HG03045 (cell line): ENCODE measurements at regions not wholly inside any gene's neighbourhood (a gene's known extent, or its start where the extent isn't known, plus 50 kb on each side); places are given as distances from the start of the nearest gene placed in this dataset.
"Not testable (repeated sequence)": the region's sequence is repeated elsewhere in the genome, so short reads cannot be mapped to it uniquely, and the experiment has no call there.

ENCODE experiments used
- ATAC-seq: cut with Tn5 transposase; IDR thresholded peaks from one replicate; pipeline ENCODE4 v1.9.1; 2021; ENCODE audit warnings: mild to moderate bottlenecking, moderate library complexity; ENCODE audit not compliant: unreplicated experiment

- no peak for ATAC-seq
Observed at GRCh38 chrX:1060562-1060960, 151.9 kb downstream of the CRLF2 start.

DNA sequence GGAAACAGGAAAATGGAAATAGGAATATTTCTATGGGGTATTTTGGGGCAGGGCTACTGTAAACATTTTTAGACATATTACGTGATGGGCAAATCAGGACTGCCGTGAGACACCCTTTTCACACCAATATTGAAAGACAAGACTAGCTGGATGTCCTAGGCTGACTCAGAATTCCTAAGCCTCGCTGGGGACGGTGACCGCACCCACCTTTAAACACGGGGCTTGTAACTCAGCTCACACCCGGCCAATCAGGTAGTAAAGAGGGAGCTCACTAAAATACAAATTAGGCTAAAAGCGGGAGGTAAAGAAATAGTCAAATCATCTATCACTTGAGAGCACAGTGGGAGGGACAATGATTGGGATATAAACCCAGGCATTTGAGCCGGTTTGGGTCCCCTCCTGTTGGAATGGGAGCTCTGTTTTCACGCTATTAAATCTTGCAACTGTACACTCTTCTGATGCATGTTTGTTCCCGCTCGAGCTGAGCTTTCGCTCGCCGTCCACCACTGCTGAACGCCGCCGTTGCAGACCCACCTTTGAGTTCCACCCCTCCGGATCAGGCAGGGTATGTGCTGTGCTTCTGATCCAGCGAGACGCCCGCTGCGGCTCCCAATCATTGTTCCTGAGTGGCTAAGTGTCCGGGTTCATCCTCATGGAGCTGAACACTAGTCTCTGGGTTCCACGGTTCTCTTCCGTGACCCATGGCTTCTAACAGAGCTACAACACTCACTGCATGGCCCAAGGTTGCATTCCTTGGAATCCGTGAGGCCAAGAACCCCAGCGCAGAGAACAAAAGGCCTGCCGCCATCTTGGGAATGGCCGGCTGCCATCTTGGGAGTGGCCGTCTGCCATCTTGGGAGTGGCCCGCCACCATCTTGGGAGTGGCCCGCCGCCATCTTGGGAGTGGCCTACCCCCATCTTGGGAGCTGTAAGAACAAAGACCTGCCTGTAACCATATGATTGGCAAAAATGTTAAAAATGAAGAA, 152.6 kb downstream of the CRLF2 start:
- ATAC-seq = no peak

DNA sequence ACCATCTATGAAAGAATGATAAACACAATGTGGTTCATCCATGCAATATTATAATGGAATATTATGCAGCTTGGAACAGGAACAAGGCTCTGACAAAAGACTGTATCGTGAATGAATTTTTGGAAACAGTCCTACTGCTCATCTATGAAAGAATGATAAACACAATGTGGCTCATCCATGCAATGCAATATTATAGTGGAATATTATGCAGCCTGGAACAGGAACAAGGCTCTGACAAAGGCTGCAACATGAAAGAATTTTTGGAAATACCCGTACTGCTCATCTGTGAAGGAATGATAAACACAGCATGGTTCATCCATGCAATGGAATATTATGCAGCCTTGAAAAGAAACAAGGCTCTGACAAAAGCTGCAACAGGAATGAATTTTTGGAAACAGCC, 158.8 kb downstream of the CRLF2 start:
- ATAC-seq = not testable (repeated sequence)

GRCh38 chrX:1053072-1053471, 159.4 kb downstream of the CRLF2 start:
- ATAC-seq = no peak

DNA sequence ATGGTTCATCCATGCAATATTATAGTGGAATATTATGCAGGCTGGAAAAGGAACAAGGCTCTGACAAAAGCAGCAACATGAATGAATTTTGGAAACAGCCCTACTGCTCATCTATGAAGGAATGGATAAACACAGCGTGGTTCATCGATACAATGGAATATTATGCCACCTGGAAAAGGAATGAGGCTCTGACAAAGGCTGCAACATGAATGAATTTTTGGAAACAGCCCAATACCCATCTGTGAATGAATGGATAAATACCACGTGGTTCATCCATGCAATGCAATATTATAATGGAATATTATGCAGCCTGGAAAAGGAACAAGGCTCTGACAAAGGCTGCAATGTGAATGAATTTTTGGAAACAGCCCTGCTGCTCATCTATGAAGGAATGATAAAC, 160.4 kb downstream of the CRLF2 start:
- no peak for ATAC-seq

- ATAC-seq = no peak
Observed at GRCh38 chrX:1051421-1051820, 161.0 kb downstream of the CRLF2 start.

GRCh38 chrX:1045680-1046314, 166.7 kb downstream of the CRLF2 start:
- no peak for ATAC-seq

DNA sequence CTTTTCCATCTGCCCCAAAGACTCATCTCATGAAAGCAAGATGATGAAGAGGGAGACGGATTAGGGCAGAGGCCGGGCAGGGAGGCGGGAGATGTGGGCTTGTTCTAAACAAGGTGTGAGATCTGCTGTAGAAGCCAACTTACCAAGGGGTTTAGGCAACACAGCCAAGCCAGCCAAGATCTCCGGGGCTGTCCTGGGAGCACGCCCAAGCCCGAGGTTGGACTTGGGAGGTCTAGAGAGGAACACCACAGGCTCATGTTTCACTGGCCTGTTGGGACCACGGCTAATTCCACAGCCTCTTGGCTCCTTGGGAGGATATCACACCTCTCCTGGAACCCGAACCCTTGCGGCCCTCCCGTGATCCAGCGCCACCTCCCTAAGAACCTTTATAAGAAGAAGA, 171.4 kb downstream of the CRLF2 start:
- no peak for ATAC-seq

DNA sequence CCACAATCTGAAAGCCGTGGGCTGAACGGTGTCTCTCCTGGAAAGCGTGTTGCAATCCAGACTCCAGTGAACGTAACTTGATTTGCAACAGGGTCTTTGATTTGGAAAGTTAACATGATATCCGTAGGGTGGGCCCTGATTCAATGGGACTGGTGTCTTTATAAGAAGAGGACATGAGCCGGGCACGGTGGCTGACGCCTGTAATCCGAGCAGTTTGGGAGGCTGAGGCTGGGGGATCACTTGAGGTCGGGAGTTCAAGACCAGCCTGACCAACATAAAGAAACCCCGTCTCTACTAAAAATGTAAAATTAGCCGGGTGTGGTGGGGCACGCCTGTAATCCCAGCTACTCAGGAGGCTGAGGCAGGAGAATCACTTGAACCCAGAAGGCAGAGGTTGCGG, 176.5 kb downstream of the CRLF2 start:
- ATAC-seq = not testable (repeated sequence)

DNA sequence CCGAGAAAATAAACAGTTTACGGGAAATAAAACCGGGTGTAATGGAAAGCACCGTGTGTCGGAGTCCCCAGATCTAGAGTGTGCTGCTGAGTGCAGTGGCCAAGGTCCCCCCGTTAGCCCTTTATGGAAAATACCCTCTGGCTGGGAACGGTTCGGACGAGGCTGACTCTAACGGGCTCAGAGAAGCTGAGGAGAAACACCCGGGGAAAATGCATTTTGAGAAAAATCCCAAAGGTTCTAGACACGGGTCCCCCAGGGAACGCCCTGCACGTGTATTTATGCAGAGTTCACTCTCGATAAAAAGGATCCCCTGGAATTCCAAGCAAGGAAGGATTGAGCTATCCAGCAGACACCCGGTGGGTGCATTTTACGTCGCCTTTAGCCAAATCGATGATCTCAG, 177.2 kb downstream of the CRLF2 start:
- no peak for ATAC-seq

DNA sequence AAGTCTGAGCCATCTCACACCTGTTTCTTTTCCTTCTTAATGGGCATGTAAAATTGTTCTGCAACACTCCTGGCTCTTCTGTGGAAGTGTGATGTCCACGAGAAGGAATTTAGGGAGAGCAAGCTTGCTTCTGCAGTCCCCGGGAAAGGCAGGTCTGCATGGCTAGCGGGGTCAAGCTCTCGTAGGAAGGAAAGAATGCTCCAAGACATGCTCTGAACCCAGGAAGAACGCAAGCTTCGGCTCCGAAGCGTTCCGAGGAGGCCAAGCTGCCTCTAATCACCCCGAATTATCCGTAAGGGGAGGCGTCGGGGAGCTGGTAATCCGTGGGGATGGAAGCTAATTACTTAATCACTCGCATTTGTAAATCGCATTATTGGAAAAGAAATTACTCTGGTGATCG, 177.7 kb downstream of the CRLF2 start:
- ATAC-seq = no peak

DNA sequence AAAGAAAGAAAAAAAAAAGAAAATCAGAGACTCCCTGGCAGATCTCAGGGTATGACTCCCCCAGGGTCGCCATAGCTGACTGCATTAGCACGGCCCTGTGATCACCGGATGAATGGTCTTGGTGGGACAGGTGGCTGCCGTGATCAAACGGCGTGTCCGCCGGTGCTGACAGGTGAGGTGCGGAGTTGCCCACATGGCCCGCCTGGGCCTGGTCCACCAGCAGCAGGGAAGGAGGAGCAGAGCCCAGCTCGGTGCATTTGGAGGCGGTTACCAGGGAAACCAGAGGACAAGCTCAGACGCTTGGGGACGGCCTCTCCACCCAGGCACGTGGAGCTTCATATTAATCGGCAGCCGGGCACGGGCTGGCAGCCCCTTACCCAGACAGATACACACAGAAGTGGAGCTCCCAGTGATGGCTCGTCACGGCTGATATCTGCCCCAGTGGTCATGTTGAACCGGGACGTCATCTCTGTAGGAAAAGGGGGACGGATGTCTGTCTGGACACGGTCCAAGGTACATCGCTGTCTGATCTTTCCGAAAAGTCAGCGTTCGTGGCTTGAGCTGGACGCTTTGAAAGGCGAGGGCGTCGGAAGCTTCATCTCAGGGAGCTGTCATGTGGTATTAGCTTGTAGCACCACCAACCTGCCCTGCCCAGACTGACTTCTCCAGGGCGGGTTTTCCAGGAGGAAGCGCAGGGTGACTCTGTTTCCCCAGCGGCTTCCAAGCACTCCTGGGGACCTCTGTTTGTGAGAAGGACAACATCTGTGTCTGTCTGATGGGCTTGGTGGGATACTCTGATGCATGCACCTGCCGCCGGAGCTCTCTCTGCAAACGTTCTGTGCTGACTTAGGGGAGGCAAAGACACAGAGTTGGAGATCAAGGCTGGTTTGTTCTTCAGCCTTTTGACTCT, 180.7 kb downstream of the CRLF2 start:
- ATAC-seq = no peak

- ATAC-seq = no peak
Observed at GRCh38 chrX:1029494-1029893, 183.0 kb downstream of the CRLF2 start.

- ATAC-seq = no peak
Observed at GRCh38 chrX:1027680-1028079, 184.8 kb downstream of the CRLF2 start.

GRCh38 chrX:1027133-1027532, 185.3 kb downstream of the CRLF2 start:
- ATAC-seq = no peak

DNA sequence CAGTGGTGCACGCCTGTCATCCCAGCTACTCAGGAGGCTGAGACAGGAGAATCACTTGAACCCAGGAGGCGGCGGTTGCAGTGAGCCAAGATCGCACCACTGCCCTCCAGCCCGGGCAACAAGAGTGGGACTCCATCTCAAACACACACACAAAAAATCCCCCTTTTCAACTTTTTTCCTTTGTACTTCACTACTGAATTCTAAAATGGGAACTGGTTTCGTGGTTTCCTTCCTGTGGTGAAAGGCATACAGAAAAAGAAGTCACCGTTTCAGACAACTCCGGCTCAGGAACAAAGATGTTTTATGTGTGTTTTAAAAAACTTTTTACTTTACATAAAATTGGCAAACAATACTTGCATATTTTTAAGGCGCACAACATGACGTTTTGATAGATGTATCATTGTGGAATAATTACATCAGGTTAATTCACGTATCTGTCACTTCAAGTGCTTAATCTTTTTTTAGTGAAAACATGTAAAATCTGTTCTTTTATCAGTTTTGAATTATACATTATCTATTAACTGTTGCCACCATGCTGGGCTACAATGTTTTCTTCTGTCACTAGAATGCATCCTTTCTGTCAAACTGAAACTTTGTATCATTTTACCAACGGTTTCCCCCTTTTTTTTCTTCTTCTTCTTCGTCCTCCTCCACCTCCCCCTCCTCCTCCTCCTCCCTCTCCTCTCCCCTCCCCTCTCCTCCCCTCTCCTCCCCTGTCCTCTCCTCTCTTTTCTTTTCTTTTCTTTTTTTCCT, 186.0 kb downstream of the CRLF2 start:
- no peak for ATAC-seq

DNA sequence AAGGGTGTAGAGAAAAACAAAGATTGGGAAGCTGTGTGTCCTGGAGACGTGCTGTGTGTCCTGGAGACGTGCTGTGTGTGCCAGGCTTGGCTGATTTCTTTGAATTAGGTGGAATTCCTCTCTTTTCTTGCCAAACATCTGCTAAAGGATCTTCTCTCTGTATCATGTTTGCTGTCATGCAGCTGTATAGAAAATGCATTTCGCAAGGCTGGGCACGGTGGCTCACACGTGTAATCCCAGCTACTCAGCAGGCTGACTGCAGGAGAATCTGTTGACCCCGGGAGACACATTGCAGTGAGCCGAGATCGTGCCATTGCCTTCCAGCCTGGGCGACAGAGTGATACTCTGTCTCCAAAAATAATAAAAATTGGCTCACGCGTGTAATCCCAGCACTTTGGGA, 187.0 kb downstream of the CRLF2 start:
- ATAC-seq = no peak

DNA sequence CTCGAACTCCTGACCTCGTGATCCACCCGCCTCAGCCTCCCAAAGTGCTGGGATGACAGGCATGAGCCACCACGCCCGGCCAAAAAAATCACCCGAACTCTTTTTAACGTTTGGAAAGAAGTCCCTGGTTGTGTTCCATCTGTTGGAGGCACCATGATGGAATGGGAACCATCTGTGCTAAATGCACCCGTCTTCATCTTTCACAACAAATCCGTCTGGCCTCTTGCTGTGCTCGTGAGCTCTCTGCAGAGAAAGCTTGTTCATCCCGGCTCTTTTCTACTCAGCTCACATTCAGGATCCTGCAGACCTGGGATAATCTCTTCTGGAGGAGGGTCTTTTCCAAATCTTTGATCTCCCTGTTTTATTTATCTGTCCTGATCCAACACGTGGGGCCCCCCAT, 188.8 kb downstream of the CRLF2 start:
- no peak for ATAC-seq

DNA sequence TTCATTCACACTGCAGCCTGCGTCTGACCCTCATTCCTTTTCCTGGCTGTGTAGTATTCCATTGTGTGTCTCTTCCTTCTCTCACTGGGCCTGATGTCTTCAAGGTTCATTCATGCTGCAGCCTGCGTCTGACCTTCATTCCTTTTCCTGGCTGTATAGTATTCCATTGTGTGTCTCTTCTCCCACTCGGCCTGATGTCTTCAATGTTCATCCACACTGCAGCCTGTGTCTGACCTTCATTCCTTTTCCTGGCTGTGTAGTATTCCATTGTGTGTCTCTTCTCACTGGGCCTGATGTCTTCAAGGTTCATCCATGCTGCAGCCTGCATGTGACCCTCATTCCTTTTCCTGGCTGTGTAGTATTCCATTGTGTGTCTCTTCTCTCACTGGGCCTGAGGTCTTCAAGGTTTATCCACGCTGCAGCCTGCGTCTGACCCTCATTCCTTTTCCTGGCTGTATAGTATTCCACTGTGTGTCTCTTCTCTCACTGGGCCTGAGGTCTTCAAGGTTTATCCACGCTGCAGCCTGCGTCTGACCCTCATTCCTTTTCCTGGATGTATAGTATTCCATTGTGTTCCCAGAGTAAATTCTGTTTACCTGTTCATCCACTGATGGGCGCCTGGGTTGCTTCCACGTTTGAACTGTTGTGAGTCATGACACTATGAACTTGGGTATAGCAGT, 191.0 kb downstream of the CRLF2 start:
- ATAC-seq = not testable (repeated sequence)

- ATAC-seq = no peak
Observed at GRCh38 chrX:1020634-1021166, 191.7 kb downstream of the CRLF2 start.
